ENCODE measurements at regions not wholly inside any gene's neighbourhood (a gene's known extent, or its start where the extent isn't known, plus 50 kb on each side); places are given as distances from the start of the nearest gene placed in this dataset.

- no peak for TF ChIP-seq TCF12 (IDR thresholded peaks at IDR 0.05; ENCODE audit: low read depth, low read length)
- TF ChIP-seq ASH2L (IDR thresholded peaks at IDR 0.05; ENCODE audit: low read length) = no peak
- TF ChIP-seq MAFK (IDR thresholded peaks at IDR 0.05; ENCODE audit: low read depth, low read length) = no peak
- no peak for TF ChIP-seq TBP (IDR thresholded peaks at IDR 0.05; ENCODE audit: low read depth, low read length)
- no peak for TF ChIP-seq HDAC6 (IDR thresholded peaks at IDR 0.05; ENCODE audit: low read depth, low read length)
- TF ChIP-seq GABPA (IDR thresholded peaks at IDR 0.05; ENCODE audit: borderline replicate concordance, insufficient read depth, low read length) = no peak
- no peak for TF ChIP-seq KDM1A (IDR thresholded peaks at IDR 0.05; ENCODE audit: borderline replicate concordance, low read length)
- no peak for TF ChIP-seq CBX8 (IDR thresholded peaks at IDR 0.05; ENCODE audit: borderline replicate concordance, low read depth, low read length)
- TF ChIP-seq SIN3A (conservative IDR thresholded peaks at IDR 0.05 in 1 of 2, IDR thresholded peaks at IDR 0.05 in 1 of 2; ENCODE audit: low read depth in 1 of 2, low read length in 2 of 2) = no peak
- TF ChIP-seq BACH1 (IDR thresholded peaks at IDR 0.05; ENCODE audit: low read length) = no peak
- TF ChIP-seq RAD21 (IDR thresholded peaks at IDR 0.05 in 1 of 2, conservative IDR thresholded peaks at IDR 0.05 in 1 of 2; ENCODE audit: low read depth in 2 of 2, low read length in 2 of 2) = no peak
- TF ChIP-seq CBX5 (IDR thresholded peaks at IDR 0.05; ENCODE audit: low read depth, low read length) = no peak
Observed at GRCh38 chr3:118791246-118791645, 243.4 kb downstream of the IGSF11 start (continued).
